ENCODE measurements at regions not wholly inside any gene's neighbourhood (a gene's known extent, or its start where the extent isn't known, plus 50 kb on each side); places are given as distances from the start of the nearest gene placed in this dataset.

DNA sequence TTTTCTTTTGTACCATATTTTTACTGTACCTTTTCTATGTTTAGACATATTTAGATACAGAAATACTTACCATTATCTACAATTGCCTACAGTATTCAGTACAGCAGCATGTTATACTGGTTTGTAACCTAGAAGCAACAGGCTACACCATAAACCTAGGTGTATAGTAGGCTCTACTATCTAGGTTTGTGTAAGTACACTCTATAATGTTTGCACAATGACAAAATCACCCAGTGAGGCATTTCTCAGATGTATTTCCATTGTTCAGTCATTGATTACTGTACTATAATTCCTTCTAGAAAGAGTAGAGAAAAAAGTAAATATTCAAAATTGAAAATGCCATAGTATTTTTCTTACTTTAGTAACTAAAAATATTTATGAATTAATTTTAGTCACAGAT is 490.1 kb upstream of the REG3G start:
- Histone ChIP-seq H3K27ac (no peak overlapping the region), H3K27me3 (replicated peaks) (no peaks in the 10 kb centered on the region), H3K36me3 (replicated peaks) (no peaks in the 10 kb centered on the region), H3K4me3 (ENCODE audit: low read depth, low read length) (no peak overlapping the region)
- in situ Hi-C loops (cut with HindIII; ENCODE audit: low pct_ligation_motif_present, low sequenced_read_pairs): no loop called here
- TF ChIP-seq, protein P1, sequence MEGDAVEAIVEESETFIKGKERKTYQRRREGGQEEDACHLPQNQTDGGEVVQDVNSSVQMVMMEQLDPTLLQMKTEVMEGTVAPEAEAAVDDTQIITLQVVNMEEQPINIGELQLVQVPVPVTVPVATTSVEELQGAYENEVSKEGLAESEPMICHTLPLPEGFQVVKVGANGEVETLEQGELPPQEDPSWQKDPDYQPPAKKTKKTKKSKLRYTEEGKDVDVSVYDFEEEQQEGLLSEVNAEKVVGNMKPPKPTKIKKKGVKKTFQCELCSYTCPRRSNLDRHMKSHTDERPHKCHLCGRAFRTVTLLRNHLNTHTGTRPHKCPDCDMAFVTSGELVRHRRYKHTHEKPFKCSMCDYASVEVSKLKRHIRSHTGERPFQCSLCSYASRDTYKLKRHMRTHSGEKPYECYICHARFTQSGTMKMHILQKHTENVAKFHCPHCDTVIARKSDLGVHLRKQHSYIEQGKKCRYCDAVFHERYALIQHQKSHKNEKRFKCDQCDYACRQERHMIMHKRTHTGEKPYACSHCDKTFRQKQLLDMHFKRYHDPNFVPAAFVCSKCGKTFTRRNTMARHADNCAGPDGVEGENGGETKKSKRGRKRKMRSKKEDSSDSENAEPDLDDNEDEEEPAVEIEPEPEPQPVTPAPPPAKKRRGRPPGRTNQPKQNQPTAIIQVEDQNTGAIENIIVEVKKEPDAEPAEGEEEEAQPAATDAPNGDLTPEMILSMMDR (IDR thresholded peaks at IDR 0.05; ENCODE audit: low read depth, low read length, missing control alignments): no peak
- DNase-seq: no peak

DNA sequence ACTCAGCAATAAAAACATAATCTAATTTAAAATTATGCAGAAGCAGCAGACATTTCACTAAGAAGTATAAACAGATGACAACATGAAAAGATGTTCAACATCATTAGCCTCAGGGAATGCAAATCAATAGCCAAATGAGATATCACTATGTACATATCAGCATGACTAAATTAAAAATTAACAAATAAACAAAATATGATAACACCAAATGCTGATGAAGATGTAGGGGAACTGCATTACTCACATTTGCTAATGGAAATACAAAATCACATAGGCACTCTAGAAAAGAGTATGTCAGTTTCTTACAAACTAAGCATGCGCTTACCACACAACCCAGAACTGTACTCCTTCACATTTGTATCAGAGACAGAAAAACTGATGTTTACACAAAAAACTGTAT is 487.2 kb upstream of the REG3G start:
- TF ChIP-seq, protein P1 (IDR thresholded peaks at IDR 0.05; ENCODE audit: low read depth, low read length, missing control alignments): no peak
- Histone ChIP-seq H3K27ac (no peak overlapping the region), H3K4me3 (ENCODE audit: low read depth, low read length) (no peak overlapping the region), H3K36me3 (replicated peaks) (no peaks in the 10 kb centered on the region), H3K27me3 (replicated peaks) (no peaks in the 10 kb centered on the region)
- in situ Hi-C loops (cut with HindIII; ENCODE audit: low pct_ligation_motif_present, low sequenced_read_pairs): no loop called here
- no peak for DNase-seq

DNA sequence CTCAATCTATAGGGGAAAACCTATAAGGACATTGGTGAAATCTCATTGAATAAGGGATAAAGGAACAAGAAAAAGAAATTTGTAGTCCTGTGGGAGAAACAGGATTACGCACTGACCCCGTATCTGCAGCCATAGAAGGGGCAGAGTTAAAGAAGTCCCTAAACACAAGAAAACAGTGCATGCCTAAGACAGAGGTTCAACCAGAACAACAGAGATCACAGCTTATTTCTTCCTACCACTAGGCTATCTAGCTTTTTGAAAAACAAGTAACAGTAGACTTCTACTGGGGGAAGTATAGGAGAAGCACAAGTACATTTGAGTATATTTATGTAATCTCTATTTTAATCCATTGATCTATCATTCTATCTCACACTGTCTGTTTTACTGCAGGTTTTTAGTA is 485.2 kb upstream of the REG3G start:
- TF ChIP-seq, protein P1 (IDR thresholded peaks at IDR 0.05; ENCODE audit: low read depth, low read length, missing control alignments): no peak
- DNase-seq: no peak
- no peaks in the 10 kb centered on the region for H3K27me3 ChIP-seq (replicated peaks)
- H3K36me3 ChIP-seq (replicated peaks): no peaks in the 10 kb centered on the region
- H3K4me3 ChIP-seq (ENCODE audit: low read depth, low read length): no peak overlapping the region
- H3K27ac ChIP-seq: no peak overlapping the region
- in situ Hi-C loops (cut with HindIII; ENCODE audit: low pct_ligation_motif_present, low sequenced_read_pairs): no loop called here

DNA sequence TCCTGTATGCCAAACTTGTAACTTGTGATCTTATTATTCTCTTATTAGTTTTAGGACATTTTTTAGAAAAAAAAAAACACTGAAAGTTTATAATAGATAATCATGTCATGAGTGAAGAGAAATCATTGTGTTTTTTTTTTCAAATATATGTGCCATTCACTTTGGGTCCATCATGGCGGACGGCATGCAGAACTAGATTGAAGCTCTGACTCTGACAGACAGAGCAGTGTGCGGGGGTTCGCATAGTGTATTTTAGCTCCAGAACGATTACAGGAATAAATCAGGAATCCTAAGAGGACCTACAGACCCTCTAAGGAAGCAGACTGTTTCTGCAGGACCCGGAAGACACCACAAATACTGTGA is 484.4 kb upstream of the REG3G start:
- TF ChIP-seq, protein P1 (IDR thresholded peaks at IDR 0.05; ENCODE audit: low read depth, low read length, missing control alignments): no peak
- no peak overlapping the region for H3K4me3 ChIP-seq (ENCODE audit: low read depth, low read length)
- in situ Hi-C loops (cut with HindIII; ENCODE audit: low pct_ligation_motif_present, low sequenced_read_pairs): no loop called here
- H3K27me3 ChIP-seq (replicated peaks): no peaks in the 10 kb centered on the region
- no peak overlapping the region for H3K27ac ChIP-seq
- H3K36me3 ChIP-seq (replicated peaks): no peaks in the 10 kb centered on the region
- no peak for DNase-seq

DNA sequence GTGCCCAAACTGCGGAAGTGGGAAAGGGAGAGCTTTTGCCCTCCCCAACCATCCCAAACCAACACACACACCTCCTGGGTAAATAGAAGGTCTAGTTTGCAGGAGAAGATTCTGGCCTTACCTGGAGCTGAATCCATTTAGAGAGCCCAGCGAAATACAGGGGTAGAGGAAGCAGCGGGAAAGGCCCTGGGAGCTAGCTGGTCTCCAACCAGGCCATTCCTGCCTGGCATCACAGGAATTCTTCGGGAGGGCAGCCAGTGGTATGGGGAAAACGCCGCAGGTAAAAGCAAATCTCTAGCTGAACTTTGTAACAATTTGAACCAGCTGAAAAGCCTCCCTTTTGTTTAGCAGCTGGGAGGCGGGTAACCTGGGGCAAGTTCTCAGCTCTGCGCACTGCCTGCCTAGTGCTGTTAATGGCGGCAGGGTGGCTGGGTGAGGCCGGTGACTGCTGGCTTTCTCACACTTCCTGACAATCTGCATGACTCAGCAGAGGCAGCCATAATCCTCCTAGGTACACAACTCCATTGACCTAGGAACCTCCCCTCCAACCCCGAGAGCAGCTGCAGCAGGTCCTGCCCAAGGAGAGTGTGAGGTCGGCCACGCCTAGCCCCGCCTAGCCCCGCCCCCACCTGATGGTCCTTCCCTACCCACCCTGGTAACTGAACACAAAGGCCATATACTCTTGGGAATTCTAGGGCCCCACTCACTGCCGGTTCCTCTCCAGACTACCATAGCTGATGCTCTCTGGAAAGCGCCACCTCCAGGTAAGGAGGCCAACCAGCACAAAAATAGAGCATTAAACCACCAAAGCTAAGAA is 483.8 kb upstream of the REG3G start:
- TF ChIP-seq, protein P1 (IDR thresholded peaks at IDR 0.05; ENCODE audit: low read depth, low read length, missing control alignments): no peak
- Histone ChIP-seq H3K36me3 (replicated peaks) (no peaks in the 10 kb centered on the region), H3K4me3 (ENCODE audit: low read depth, low read length) (no peak overlapping the region), H3K27me3 (replicated peaks) (no peaks in the 10 kb centered on the region), H3K27ac (no peak overlapping the region)
- no peak for DNase-seq
- in situ Hi-C loops (cut with HindIII; ENCODE audit: low pct_ligation_motif_present, low sequenced_read_pairs): no loop called here

DNA sequence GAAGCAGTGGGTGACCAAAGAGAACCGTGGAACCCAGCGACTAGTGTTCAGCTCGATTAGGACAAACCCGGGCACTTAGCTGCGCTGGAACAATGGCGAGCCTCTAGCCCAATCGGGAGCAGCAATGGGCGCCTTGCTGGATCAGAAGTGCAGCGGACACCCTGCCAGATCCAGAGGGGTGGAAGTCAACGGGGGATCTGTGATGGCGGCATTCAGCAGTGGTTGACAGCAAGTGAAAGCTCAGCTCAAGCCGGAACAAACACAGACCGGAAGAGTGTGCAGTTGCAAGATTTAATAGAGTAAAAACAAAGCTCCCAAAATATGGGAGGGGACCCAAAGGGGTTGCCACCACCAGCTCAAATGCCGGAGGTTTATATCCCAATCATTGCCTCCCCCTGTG is 478.7 kb upstream of the REG3G start:
- no peak for DNase-seq
- no peaks in the 10 kb centered on the region for H3K36me3 ChIP-seq (replicated peaks)
- no peak overlapping the region for H3K4me3 ChIP-seq (ENCODE audit: low read depth, low read length)
- H3K27ac ChIP-seq: no peak overlapping the region
- no peaks in the 10 kb centered on the region for H3K27me3 ChIP-seq (replicated peaks)
- TF ChIP-seq, protein P1 (IDR thresholded peaks at IDR 0.05; ENCODE audit: low read depth, low read length, missing control alignments): no peak
- in situ Hi-C loops (cut with HindIII; ENCODE audit: low pct_ligation_motif_present, low sequenced_read_pairs): no loop called here

All from brain microvascular endothelial cell (primary cell).